Prostate gland (tissue), 2 donors: ENCODE measurements at regions not wholly inside any gene's neighbourhood (a gene's known extent, or its start where the extent isn't known, plus 50 kb on each side); places are given as distances from the start of the nearest gene placed in this dataset.

Experiments
- CTCF ChIP-seq, 4 experiments: fragments of 200-600 bp in 2 of 4; fragments of 450-650 bp in 2 of 4; sonication (generic) in 2 of 4; IDR thresholded peaks; 1 replicate in 3 of 4; 2 replicates in 1 of 4; pipeline ENCODE4 v1.5.1; 2016 to 2019; ENCODE audit warnings: antibody characterized with exemption in 4 of 4, mild to moderate bottlenecking in 2 of 4, moderate library complexity in 2 of 4
- POLR2A ChIP-seq: fragments of 450-650 bp; IDR thresholded peaks from one replicate; pipeline ENCODE4 v1.6.1; 2016; ENCODE audit warnings: antibody characterized with exemption, mild to moderate bottlenecking
- POLR2AphosphoS5 ChIP-seq: sonication (generic); formaldehyde crosslinking; IDR thresholded peaks from one replicate; pipeline ENCODE4 v1.6.1; 2017; ENCODE audit warnings: antibody characterized with exemption

- TF ChIP-seq CTCF (IDR thresholded peaks at IDR 0.05) (no peak), POLR2A (no peak), POLR2AphosphoS5 (no peak)
Observed at GRCh38 chr3:25165306-25165705, 262.8 kb upstream of the RARB start.
